ENCODE measurements at regions not wholly inside any gene's neighbourhood (a gene's known extent, or its start where the extent isn't known, plus 50 kb on each side); places are given as distances from the start of the nearest gene placed in this dataset.

DNA sequence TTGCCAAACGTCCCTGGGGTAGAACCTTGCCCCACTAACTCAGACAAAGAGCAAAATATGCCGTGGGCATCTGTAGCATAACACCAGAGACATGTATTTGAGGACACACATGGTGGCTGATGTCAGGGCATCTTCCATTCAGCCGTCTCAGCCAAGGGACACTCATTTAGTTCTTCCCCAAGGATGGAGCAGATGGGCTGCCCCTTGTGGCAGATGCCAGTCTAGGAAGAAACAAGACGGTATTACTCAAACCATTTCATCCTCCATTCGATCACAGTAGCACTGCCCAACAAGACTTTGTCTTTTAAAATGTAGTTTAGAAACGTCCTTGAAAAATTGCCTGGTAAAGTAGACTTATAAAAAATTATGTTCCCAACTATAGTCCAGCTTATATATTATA lies 937.6 kb upstream of the EEF2KMT start:
- DNase-seq (no peak), ATAC-seq (no peak)
- intact Hi-C loops (cut with micrococcal nuclease), result no loop called here

DNA sequence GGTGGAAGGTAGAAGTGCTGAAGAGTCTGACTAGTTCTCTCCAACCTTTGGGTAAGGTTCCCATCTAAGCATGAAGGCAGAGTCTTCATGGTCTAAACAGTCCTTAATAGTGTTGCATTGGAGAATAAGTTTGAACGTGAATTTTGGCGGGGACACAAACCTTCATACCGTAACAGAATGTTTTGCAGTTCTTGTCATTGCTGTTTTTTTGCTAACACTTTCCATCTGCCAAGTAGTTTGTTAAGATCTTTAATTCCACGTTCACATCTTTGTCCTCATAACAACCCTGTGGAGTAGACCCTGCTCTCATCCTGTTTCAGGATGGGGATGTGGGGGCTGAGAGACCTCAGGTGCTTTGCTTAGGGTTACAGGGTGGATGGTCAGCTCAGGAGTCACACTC lies 936.9 kb upstream of the EEF2KMT start:
- no peak for ATAC-seq
- intact Hi-C loops (cut with micrococcal nuclease), result no loop called here
- no peak for DNase-seq

DNA sequence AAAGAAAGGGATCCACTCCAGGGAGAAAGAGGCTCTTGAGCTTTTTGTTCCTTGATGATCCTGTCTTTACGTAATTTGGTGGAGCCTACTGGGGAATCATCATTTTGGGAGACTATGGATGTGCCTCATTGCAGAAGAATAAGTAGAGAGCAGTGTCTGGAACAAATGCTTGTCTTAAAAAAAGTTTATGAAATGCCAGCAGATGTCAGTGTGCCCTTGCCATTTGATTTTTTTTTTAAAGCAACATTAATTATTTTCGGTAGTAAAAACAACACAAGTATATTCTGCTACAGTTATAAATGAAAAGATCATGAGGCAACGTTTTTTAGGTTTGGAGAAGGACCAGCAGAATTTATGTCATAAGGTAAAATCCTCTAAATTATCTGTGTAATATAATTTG lies 934.8 kb upstream of the EEF2KMT start:
- intact Hi-C loops (cut with micrococcal nuclease), result no loop called here
- no peak for ATAC-seq

DNA sequence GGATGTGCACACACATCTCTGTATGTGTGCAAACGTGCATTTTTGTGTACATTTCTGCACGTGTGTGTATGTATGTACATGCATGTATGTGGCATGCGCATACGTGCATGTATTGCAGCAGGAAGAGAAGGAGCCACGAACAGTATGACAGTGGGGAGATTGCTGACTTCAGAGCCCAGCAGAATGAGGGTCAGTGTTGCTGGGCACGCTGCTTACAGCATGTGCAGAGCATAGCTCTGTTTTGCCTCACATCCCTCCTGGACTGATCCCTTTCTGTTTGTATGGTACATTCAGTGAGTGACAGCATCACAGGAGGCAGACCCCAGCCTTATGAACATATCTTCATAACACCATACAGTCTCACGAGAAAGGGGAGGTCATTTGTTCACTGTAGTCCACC lies 934.0 kb upstream of the EEF2KMT start:
- no peak for ATAC-seq
- intact Hi-C loops (cut with micrococcal nuclease), result no loop called here
- DNase-seq, result no peak

More for the DNA sequence above, 934.8 kb upstream of the EEF2KMT start:
- DNase-seq, result no peak

DNA sequence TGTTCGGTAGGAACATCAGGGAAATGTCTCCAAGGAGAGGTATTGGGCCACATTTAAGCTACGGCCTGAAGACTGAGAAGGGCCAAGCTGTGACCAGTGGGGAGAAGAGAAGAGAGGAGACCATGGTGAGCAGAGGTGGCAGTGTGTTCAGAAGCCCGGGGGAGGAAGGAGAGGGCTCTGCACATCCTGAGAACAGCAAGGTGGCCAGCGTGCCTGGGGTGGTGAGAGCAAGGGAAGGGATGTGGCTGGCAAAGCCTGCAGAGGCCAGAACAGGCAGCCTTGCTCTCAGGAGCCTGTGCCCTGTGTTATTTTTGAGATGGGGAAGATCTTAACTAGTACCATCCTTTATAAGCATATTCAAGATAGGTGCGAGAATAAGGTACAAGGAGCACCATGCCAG lies 933.5 kb upstream of the EEF2KMT start:
- DNase-seq (no peak), ATAC-seq (no peak)
- intact Hi-C loops (cut with micrococcal nuclease), result no loop called here

DNA sequence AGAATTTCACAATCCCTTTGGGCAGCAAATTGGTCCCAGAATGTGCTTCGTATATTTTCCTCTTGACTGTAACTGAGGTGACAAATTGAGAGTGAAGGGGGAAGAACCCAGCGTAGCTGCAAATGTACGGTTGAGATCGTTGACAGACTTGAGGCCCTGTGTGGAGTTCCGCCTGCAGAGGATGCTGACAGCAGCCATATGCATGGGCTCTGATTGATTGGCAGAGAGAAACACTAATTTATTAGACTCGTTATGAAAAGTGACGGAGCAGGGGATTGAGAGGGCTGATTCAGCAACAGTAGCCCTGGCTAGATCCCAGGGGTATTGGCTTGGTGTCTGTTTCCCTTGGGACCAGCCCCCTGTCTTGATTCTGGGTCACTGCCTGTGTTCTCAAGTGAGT lies 930.1 kb upstream of the EEF2KMT start:
- ATAC-seq (no peak), DNase-seq (no peak)
- intact Hi-C loops (cut with micrococcal nuclease), result no loop called here

DNA sequence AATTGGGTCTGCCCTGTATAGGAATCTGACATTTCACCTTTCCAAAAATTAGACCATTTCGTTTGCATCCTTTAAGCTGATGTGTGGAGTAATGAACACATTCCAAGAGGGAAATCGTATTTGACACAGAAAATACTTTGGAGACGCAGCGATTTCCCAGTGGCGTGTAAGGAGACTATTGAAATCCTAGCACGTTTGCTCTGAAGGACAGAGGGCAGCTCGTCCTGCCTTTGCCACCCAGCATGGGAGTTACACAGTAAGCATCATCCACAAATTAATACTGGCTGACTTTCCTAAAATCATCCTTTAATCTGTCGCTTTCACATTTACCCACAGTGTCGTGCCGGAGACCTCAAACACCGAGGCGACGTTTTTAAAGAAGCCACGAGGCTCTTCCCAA lies 925.9 kb upstream of the EEF2KMT start:
- DNase-seq, result no peak
- no peak for ATAC-seq
- intact Hi-C loops (cut with micrococcal nuclease), result no loop called here

DNA sequence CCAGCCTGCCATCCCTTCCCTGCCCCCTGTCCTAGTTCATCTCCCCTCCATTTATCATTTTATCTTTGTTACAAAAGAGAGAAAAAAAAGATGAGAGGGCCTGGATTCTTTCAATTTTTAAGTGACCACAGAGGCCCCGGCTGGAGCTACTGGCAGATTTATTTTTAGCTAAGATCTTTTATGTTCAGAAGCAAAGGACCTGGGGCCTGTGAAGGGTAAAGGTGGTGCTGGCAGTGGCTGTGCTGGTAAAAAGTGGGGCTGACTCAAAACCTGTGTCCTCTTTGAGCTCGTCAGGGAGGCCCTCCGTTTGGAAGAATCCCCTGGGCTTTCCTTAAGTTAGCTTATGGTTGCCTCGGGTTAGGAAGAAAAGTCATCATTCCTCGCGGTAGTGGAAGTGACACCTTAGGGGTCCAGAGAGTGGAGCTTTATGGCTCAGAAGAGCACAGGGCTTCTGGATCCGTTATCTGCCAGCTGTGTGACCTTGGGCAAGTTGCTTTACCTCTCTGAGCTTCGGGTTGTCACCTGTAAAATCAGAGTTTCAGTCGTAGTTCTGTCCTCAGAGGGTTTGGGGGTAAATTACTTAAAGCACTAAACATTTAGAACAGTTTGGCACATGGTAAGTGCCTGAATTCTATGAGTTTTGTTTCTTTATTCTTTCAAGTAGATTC lies 923.8 kb upstream of the EEF2KMT start:
- intact Hi-C loops (cut with micrococcal nuclease), result no loop called here
- DNase-seq, result no peak
- ATAC-seq, result no peak

DNA sequence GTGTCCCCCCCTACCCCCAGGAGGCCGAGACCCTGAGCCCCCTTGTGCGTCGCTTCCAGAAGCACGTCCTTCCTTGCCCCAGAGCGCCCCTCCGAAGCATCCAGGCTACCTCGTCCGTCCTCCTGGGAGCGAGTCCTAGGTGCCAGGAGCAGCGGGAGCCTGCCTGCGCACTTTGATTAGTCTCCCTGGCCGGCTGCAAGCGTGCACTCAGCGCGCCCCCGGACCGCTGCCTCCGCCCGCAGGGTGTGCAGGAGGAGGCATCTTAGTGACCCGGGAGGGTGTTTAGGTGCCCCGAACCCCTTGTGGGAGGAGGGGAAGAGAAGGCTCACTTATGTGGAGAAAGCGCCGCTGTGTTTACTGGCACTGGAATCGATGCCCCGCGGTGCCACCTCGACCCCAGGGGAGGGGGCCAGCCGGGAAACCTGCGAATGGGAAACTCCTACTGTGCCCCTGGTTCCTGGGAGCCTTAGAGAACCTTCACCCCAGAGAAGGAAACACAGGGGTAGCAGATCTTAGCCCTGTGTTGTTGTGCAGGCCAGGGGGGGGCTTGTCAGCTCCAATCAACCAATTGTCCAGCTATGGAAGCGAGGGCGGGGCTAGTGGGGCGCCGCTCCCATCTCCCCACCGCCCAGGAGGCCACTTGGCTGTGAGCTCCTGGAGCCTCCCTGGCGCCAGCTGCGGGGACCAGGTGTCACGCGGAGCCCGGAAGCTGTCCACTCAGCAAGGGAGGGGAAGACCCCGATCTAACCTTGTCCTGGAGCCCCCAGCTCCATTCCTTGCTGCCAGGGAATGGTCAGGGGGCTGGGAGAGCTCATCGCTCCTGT lies 922.8 kb upstream of the EEF2KMT start:
- intact Hi-C loops (cut with micrococcal nuclease), result no loop called here
- DNase-seq (no peak), ATAC-seq (no peak)

DNA sequence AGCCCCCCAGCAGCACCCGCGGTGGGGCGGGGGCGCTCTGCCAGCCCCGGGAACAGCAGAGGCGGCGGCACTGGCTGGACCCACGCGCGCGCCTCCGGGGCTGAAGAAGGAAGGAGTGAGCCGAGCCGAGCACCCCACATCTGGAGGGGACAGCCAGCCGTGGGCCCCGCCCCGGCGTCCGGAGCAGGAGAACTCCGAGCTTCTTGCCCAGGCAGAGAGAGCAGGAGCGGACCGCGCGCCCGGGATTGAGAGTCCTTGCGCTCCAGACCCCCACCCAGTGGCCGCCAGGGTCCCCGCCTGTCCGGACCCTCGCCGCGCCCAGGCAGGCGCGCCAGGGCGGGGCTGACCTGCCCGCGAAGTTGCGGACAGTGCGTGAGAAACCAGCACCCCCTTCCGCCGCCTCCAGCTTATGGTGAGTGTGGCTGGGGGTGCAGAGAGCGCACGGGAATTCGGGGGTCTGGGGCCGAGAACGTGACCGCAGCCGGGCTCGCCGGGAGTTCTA lies 921.9 kb upstream of the EEF2KMT start:
- intact Hi-C loops (cut with micrococcal nuclease), result no loop called here
- DNase-seq (no peak), ATAC-seq (no peak)

DNA sequence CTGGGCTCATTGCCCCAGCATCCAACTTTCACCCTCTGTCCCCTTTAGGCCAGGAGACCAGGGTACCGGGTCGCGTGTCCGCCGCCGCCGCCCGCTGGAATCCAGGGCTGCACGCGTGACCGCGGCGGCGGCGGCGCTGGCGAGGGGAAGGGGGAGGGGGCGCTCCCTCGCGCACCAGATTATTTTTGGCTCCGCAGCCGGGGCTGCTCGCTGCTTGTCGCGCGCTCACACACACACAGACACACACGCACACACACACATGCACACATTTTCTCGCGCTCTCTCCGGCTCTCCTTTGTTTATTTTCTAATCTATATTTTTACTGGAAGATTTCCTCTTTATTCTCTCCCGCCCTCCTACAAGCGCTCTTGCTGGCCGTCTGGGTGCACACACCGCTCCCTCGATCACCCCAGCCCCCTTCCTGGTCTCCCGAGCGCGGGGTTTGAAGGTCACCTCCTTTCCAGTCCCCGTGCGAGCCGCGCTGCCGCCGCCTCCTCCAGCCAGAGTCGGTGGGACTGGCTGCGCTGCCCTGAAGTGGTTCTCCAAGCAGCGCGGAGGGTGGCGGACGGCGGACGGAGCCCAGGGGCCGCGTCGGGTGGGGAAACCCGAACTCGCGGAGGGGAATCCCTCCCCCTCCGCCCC lies 921.4 kb upstream of the EEF2KMT start:
- intact Hi-C loops (cut with micrococcal nuclease), result no loop called here
- no peak for ATAC-seq
- no peak for DNase-seq

DNA sequence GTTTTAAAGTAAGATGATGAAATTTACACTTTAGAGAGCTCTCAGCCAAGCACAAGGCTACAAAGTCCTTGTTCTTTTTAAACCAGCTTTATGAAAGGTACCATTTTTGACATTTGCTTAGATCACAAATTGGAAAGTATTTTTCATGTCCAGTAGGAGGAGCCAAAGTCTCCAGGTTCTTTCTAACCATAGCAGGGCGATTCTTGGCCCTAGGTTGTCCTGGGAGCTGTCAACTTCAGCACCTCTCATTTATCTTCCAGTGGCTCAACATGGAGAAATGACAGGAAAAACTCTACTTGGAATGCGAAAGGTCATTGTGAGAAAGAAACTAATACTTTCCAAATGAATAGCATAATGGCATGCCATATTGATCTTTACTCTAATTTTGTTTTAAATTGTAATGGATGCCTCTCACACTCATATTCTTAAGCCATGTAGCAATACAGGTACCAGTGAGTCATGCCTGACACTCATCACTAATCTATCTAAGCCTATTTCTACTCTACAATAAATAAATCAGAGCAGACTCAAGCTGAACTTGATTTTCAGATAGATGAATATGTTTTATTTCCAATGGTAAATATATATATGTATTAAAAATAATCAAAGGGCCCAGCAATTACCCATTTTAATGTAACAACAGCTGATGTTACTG lies 919.1 kb upstream of the EEF2KMT start:
- ATAC-seq (no peak), DNase-seq (no peak)
- intact Hi-C loops (cut with micrococcal nuclease), result no loop called here

DNA sequence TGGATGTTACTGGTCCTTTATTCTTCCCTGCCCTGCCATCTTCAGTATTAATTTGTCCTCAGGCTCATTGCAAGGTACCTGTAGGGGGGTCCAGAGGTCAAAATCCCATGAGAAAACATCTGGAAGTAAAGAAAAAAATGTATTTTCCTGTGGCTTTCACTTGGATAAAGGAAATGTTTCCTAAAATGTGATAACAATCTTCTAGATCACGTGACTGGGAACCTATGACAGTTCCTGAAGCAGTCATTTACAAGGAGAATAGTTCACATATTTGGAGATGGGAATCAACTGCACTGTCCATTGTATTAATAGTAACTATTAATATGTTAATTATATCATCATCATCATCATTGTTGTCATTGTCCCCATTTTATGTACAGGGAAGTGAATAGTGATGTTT lies 915.1 kb upstream of the EEF2KMT start:
- intact Hi-C loops (cut with micrococcal nuclease), result no loop called here
- DNase-seq, result no peak
- no peak for ATAC-seq

DNA sequence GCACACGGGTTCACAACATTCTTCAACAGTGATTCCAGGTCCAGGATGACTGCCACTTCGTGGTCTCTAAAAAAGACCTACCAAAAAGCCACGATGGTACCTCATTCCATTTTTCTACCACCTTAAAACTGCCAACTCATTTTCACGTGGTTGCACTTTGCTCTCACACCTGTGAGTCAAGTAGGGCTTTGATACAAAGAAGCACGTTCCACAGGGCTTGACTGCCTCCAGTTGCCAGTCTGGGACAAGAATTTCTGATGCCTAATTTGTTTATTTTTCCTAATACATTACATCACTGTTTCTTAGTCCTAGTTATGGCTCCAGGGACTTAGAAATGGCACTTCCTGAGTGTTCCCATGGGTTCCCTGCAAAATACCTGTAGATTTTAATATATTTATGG lies 911.6 kb upstream of the EEF2KMT start:
- ATAC-seq, result no peak
- intact Hi-C loops (cut with micrococcal nuclease), result no loop called here

DNA sequence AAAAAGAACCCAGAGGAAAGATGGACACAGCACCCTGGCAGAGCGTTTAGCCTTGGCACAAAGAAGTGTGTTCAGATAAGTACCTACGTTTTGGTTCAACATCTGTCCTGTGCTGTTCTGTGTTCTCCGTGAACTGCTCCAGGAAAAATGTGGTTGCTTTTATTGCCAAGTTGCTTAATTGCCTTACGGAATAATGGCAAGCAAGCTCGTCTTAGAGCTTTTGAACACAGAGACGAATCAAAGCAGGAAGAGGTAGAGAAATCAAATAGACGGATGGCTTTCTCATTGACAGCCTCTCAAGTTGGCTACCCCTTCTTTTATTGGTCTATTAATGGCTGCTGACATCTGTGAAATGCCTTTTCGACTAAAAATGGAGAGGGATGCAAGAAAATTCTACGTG lies 911.1 kb upstream of the EEF2KMT start:
- intact Hi-C loops (cut with micrococcal nuclease), result no loop called here
- no peak for ATAC-seq

More for the DNA sequence above, 911.6 kb upstream of the EEF2KMT start:
- no peak for DNase-seq

DNA sequence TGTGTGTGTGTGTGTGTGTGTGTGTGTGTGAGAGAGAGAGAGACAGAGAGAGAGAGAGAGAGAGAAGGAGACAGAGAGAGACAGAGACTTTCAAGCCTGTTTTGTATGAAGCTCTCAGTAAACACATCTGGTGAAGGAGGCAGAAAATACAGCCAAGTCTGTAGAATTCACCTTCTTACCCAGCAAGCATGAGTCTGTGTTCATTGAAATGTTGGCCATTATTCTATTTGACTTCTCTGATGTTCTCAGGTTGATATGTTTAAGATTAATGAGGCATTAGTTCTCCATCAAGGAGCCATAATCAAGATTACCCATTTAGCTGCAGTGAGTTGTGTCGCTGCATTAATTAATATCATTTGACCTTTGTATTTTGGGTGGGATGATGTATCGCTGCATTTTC lies 895.8 kb upstream of the EEF2KMT start:
- intact Hi-C loops (cut with micrococcal nuclease), result no loop called here
- ATAC-seq (no peak), DNase-seq (no peak)

More for the DNA sequence above, 911.1 kb upstream of the EEF2KMT start:
- no peak for DNase-seq

DNA sequence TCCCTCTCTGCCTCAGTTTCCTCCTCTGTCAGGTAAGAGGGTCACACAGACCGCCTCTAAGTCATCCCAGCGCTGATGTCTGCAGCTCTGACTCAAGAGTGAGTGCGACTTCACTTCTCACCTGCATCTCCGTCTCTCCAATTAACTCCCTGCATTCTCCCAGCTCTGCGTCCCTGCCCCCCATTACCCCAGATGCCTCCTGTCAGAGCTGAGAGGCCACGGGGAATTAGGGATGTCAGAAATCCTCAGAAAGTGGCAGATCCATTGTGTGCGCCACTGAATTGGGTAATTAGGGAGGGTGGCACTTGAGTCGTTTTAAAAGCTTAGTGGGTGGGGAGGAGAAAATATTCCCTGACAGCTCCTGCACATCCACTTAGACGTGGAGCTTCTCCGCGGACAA lies 885.4 kb upstream of the EEF2KMT start:
- intact Hi-C loops (cut with micrococcal nuclease), result no loop called here
- ATAC-seq (no peak), DNase-seq (no peak)

DNA sequence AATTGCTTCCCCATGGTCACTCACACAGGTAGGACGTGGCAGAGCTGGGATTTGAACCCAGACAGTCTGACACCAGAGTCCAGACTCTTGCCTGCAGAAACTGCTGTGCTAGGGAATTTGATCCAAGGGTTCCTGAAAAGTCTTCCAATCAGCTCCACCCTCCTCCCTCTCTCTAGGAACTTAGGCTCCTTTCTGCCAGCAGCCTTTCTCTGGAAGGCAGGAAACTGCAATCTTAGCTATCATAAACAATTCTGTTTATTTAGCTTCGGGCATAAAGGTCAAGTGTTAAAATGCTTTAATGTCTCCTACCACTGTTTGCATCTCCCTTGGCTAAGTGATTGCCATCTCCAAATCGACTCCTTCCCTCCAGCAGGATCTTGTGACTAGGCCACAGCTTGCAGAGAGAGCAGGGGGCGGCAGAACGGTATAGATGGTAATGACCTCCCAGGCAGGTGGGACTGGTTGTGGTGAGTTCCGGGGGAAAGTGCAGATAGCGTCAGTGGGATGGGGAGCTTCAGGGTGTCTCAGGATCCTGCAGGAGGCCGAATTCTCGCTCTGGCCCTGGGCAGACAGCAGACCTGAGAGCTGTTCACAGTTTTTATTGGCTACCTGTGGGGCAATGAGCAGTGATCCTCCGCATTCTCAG lies 882.4 kb upstream of the EEF2KMT start:
- intact Hi-C loops (cut with micrococcal nuclease), result no loop called here
- no peak for DNase-seq
- no peak for ATAC-seq

DNA sequence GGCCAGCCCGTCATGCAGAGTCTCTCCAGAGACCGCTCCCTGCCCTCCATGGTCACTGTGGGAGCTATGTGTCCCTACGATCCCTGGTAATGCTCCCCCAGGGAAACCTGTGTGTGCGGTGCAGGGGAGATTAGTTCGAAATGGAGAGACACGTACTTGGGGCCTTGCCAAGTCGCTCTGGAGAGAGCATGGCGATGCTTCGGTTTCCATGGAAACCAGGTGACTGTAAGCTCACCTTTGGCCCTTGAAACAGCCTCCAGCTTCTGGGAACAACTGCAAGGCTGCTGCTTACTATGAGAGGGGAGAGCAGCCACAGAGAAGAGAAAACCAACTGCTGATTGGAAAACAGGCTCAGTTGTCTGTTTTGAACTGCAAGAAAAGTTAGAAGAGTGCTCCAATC lies 879.7 kb upstream of the EEF2KMT start:
- ATAC-seq (no peak), DNase-seq (no peak)
- intact Hi-C loops (cut with micrococcal nuclease), result no loop called here
